ENCODE measurements at regions not wholly inside any gene's neighbourhood (a gene's known extent, or its start where the extent isn't known, plus 50 kb on each side); places are given as distances from the start of the nearest gene placed in this dataset.

DNA sequence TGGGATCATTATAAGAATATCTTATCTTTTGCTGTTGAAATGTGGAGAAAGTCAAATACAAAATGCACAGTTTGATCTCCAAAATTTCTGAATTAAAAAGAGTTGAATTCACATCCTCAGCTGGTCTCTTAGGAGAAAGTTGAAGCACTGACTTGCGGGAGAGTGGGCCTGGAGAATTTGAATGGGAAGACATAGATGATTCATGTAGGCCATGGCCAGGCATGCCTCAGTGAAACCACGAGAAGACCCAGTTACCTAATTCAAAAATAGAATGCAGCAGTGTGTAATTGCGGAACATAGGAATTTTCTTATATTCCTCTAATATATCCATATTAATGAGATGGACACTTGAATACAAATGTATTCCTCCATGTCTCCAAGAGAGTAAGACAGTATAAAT is 53.0 kb upstream of the DTNBP1 start:
- DNase-seq: no peak

DNA sequence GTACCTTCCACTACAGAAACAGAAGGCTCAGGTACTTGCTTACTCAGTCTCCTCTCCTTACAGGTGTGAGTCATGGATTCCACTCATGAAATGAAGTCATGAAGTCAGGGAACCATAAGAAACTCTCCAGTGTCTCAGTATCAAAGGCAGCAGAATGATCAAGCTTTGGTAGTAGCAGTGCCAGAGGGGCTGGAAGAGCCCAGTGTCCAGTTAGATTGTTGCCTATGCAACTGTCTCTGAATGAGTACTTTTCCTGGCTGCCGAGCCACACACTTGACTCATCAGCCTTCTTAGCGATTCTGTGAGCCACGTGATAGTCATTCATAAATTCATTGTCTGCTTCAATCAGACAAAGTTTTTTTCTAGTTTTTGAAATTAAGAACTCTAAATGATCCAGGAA is 52.2 kb upstream of the DTNBP1 start:
- DNase-seq: no peak

DNA sequence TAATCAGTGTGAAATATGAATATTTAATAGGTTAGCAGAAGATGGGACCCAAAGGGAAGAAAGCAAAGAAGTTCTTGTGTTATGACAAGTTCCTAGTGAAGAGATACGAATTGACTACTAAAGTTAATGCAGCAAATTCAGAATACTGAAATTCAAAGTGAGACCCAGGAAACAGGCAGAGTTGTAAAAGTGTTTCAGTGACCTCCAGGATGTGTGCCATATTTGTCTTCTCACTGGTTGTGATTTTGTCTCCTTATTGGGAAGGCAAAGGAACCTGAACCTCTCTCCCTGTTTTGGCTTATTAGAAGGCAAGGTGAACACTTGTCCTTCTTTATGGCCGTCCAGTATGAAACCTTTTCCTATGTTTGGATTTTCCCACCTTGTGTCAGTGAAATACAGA is 51.8 kb upstream of the DTNBP1 start:
- no peak for DNase-seq

DNA sequence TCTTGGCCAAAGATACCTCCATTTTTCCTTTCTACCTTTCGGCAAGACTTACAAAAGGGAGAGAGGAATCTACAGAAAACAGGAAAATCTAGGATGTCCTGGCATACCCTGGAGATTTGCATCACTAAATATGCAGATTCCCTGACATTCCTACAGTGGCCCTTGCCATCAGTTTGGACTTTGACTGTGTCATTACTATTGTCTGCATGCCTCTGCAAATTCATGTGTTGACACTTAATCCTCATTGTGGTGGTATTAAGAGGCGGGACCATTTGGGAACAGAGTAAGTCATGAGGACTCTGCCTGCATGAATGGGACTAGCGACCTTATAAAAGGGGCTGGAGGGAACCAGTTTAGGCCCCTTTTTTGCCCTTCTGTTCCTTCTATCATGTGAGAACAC is 50.5 kb upstream of the DTNBP1 start:
- no peak for DNase-seq

DNA sequence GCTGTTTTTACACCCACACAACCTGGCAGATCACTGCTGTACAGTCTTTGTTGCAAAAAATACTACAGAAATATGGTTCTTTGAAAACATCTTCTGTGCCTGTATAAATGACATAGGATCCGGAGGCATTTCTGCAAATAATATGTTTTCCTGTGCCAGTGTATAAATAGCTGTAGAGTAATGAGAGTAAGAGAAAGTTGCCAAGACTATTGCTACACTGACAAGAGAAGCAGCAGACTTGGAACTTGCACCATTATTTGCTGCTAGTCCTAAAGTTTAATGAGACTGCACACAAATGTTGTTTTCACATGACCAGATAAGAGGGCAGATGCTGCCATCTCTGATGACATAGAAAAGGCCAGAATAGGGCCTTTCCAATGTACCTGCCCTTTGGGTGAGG is 50.0 kb upstream of the DTNBP1 start:
- no peak for DNase-seq

Data from CD4-positive, alpha-beta T cell treated with Interleukin-10 for 1 hour (primary cell).